Nucleus accumbens (tissue), 56 donors: ENCODE measurements at regions not wholly inside any gene's neighbourhood (a gene's known extent, or its start where the extent isn't known, plus 50 kb on each side); places are given as distances from the start of the nearest gene placed in this dataset.

Experiments used
- DNase-seq, 56 donors: peaks; one replicate each; lab custom pipeline; 2025; lab: John Stamatoyannopoulos, UW

GRCh38 chr16:79823639-79824038, 223.1 kb upstream of the MAF start:
- no peak for DNase-seq

GRCh38 chr16:79821911-79822310, 221.4 kb upstream of the MAF start:
- no peak for DNase-seq

GRCh38 chr16:79816081-79816497, 215.6 kb upstream of the MAF start:
- no peak for DNase-seq

- DNase-seq: no peak
Observed at GRCh38 chr16:79815049-79815448, 214.5 kb upstream of the MAF start.

- no peak for DNase-seq
Observed at GRCh38 chr16:79814124-79814523, 213.6 kb upstream of the MAF start.

- no peak for DNase-seq
Observed at GRCh38 chr16:79811541-79811940, 211.0 kb upstream of the MAF start.

GRCh38 chr16:79810449-79811189, 210.1 kb upstream of the MAF start:
- DNase-seq: no peak

GRCh38 chr16:79809376-79809775, 208.8 kb upstream of the MAF start:
- no peak for DNase-seq

- DNase-seq: no peak
Observed at GRCh38 chr16:79808731-79809130, 208.2 kb upstream of the MAF start.

- no peak for DNase-seq
Observed at GRCh38 chr16:79806757-79807156, 206.2 kb upstream of the MAF start.

GRCh38 chr16:79805621-79806020, 205.1 kb upstream of the MAF start:
- no peak for DNase-seq

GRCh38 chr16:79801646-79802045, 201.1 kb upstream of the MAF start:
- DNase-seq: no peak

GRCh38 chr16:79800016-79800608, 199.6 kb upstream of the MAF start:
- DNase-seq: no peak

- no peak for DNase-seq
Observed at GRCh38 chr16:79798416-79799053, 198.0 kb upstream of the MAF start.

- DNase-seq: no peak
Observed at GRCh38 chr16:79797486-79797885, 196.9 kb upstream of the MAF start.

GRCh38 chr16:79795556-79795955, 195.0 kb upstream of the MAF start:
- DNase-seq: no peak

GRCh38 chr16:79794941-79795340, 194.4 kb upstream of the MAF start:
- no peak for DNase-seq

- DNase-seq: no peak
Observed at GRCh38 chr16:79792664-79793351, 192.3 kb upstream of the MAF start.

GRCh38 chr16:79792076-79792475, 191.5 kb upstream of the MAF start:
- DNase-seq: no peak

- DNase-seq: no peak
Observed at GRCh38 chr16:79790854-79791253, 190.3 kb upstream of the MAF start.

- DNase-seq: no peak
Observed at GRCh38 chr16:79788949-79789348, 188.4 kb upstream of the MAF start.
